ENCODE measurements at regions not wholly inside any gene's neighbourhood (a gene's known extent, or its start where the extent isn't known, plus 50 kb on each side); places are given as distances from the start of the nearest gene placed in this dataset.

- no TSS peak for BruUV-seq (replicated peaks)
- Histone ChIP-seq H3K9me1 (ENCODE audit: control insufficient read depth, insufficient read depth, low read length) (no peaks in the 10 kb centered on the region), H3K27me3 (ENCODE audit: control insufficient read depth in 2 of 2, insufficient read depth in 2 of 2, low read length in 2 of 2) (no peaks in the 10 kb centered on the region; a peak in 2 of 5 replicates), H3K79me2 (ENCODE audit: control insufficient read depth, insufficient read depth, low read length) (no peaks in the 10 kb centered on the region), H3K27ac (ENCODE audit: extremely low read depth, low read depth, low read length) (no peak overlapping the region), H3K36me3 (ENCODE audit: control insufficient read depth, insufficient read depth, low read length) (no peaks in the 10 kb centered on the region), H2AFZ (ENCODE audit: low read depth, low read length) (no peak overlapping the region), H4K20me1 (replicated peaks; ENCODE audit: control insufficient read depth, insufficient read depth, low read length) (no peaks in the 10 kb centered on the region), H3K4me2 (ENCODE audit: insufficient read depth, low read length) (no peak overlapping the region), H3K4me1 (replicated peaks in 1 of 2; ENCODE audit: control insufficient read depth in 2 of 2, insufficient read depth in 2 of 2, low read length in 2 of 2) (no peaks in the 10 kb centered on the region), H3K4me3 (no peak overlapping the region), H3K9me3 (replicated peaks; ENCODE audit: control insufficient read depth, insufficient read depth, low read depth, low read length) (no peaks in the 10 kb centered on the region), H3K9ac (ENCODE audit: insufficient read depth in 1 of 2, low read depth in 2 of 2, low read length in 2 of 2) (no peak overlapping the region)
- intact Hi-C loops (cut with micrococcal nuclease) (no loop called here), in situ Hi-C loops (cut with MboI) (no loop called here)
- ATAC-seq (no peak), FAIRE-seq (no peak), DNase-seq (ENCODE audit: extremely low read depth in 1 of 4, low spot score in 3 of 4) (no peak)
- TF ChIP-seq, protein P1, sequence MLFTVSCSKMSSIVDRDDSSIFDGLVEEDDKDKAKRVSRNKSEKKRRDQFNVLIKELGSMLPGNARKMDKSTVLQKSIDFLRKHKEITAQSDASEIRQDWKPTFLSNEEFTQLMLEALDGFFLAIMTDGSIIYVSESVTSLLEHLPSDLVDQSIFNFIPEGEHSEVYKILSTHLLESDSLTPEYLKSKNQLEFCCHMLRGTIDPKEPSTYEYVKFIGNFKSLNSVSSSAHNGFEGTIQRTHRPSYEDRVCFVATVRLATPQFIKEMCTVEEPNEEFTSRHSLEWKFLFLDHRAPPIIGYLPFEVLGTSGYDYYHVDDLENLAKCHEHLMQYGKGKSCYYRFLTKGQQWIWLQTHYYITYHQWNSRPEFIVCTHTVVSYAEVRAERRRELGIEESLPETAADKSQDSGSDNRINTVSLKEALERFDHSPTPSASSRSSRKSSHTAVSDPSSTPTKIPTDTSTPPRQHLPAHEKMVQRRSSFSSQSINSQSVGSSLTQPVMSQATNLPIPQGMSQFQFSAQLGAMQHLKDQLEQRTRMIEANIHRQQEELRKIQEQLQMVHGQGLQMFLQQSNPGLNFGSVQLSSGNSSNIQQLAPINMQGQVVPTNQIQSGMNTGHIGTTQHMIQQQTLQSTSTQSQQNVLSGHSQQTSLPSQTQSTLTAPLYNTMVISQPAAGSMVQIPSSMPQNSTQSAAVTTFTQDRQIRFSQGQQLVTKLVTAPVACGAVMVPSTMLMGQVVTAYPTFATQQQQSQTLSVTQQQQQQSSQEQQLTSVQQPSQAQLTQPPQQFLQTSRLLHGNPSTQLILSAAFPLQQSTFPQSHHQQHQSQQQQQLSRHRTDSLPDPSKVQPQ (CRISPR knock-in tag; IDR thresholded peaks at IDR 0.05; ENCODE audit: borderline replicate concordance) = no peak
- TF ChIP-seq MTA1 (IDR thresholded peaks at IDR 0.05; ENCODE audit: borderline replicate concordance) (no peak), FUS (optimal IDR thresholded peaks at IDR 0.05; ENCODE audit: low read depth, low read length) (no peak), ZZZ3 (IDR thresholded peaks at IDR 0.05) (no peak), IFI16 (CRISPR knock-in tag; IDR thresholded peaks at IDR 0.05) (no peak), NONO (IDR thresholded peaks at IDR 0.05; ENCODE audit: low read depth in 2 of 2, low read length in 1 of 2) (no peak), HINFP (tag; conservative IDR thresholded peaks at IDR 0.05; ENCODE audit: low read depth) (no peak), NCOA1 (IDR thresholded peaks at IDR 0.05; ENCODE audit: low read depth) (no peak), SRF (CRISPR knock-in tag; IDR thresholded peaks at IDR 0.05) (no peak)
- POLR2A ChIA-PET = no interaction called here
- WGBS (ENCODE audit: insufficient coverage, low coverage, missing lambda C conversion rate) = 0% methylated on average over 1 of the region's 1 CpG
- CTCF ChIA-PET (ENCODE audit: low intra/inter-chr PET ratio) = no interaction called here
These were observed 322.7 kb downstream of the SV2B start for GRCh38 chr15:91422797-91423196.
